ENCODE measurements at regions not wholly inside any gene's neighbourhood (a gene's known extent, or its start where the extent isn't known, plus 50 kb on each side); places are given as distances from the start of the nearest gene placed in this dataset.

- H3K9me2 ChIP-seq (replicated peaks; ENCODE audit: insufficient read depth), result no peaks in the 10 kb centered on the region
- no peaks in the 10 kb centered on the region for H3K79me2 ChIP-seq
- no peak for TF ChIP-seq EZH2 (IDR thresholded peaks at IDR 0.05; ENCODE audit: borderline replicate concordance)
- no peak overlapping the region for H3K4me2 ChIP-seq
- no peak for DNase-seq (ENCODE audit: low spot score)
- no peaks in the 10 kb centered on the region for H3K27me3 ChIP-seq
- no peaks in the 10 kb centered on the region for H3K4me1 ChIP-seq (ENCODE audit: insufficient read depth)
- H4K20me1 ChIP-seq (ENCODE audit: insufficient read depth, poor library complexity, severe bottlenecking), result no peaks in the 10 kb centered on the region
- H3K4me3 ChIP-seq, result no peak overlapping the region
- no peaks in the 10 kb centered on the region for H3K36me3 ChIP-seq (replicated peaks; ENCODE audit: insufficient read depth, low read depth)
- H3K9me3 ChIP-seq (ENCODE audit: low read depth), result no peaks in the 10 kb centered on the region
- H2AFZ ChIP-seq, result no peak overlapping the region
- H3K27ac ChIP-seq, result no peak overlapping the region
- 93% methylated on average over 9 of the region's 9 CpGs for whole genome bisulfite sequencing (ENCODE audit: low lambda C conversion rate, missing lambda C conversion rate)
Observed at GRCh38 chr2:2546046-2546445, 215.0 kb upstream of the MYT1L start.

- Histone ChIP-seq H3K4me2 (peak overlapping the region; percentile 59), H3K27me3 (no peaks in the 10 kb centered on the region), H3K4me1 (ENCODE audit: insufficient read depth) (no peaks in the 10 kb centered on the region), H3K9me2 (replicated peaks; ENCODE audit: insufficient read depth) (no peaks in the 10 kb centered on the region), H2AFZ (peak overlapping the region; percentile 0), H3K9me3 (ENCODE audit: low read depth) (no peaks in the 10 kb centered on the region), H3K4me3 (no peak overlapping the region), H3K79me2 (no peaks in the 10 kb centered on the region), H3K36me3 (replicated peaks; ENCODE audit: insufficient read depth, low read depth) (no peaks in the 10 kb centered on the region), H3K27ac (no peak overlapping the region), H4K20me1 (ENCODE audit: insufficient read depth, poor library complexity, severe bottlenecking) (no peaks in the 10 kb centered on the region)
- WGBS (ENCODE audit: low lambda C conversion rate, missing lambda C conversion rate), result 70% methylated on average over 25 of the region's 25 CpGs
- DNase-seq (ENCODE audit: low spot score), result no peak
- no peak for TF ChIP-seq EZH2 (IDR thresholded peaks at IDR 0.05; ENCODE audit: borderline replicate concordance)
- no peak for TF ChIP-seq CTCF (IDR thresholded peaks at IDR 0.05; ENCODE audit: poor library complexity)
- no peak for TF ChIP-seq EZH2phosphoT487 (IDR thresholded peaks at IDR 0.05; ENCODE audit: low read depth, severe bottlenecking, unreplicated experiment)
Observed at GRCh38 chr2:2542966-2543611, 212.0 kb upstream of the MYT1L start.

GRCh38 chr2:2542316-2542715 lies 211.2 kb upstream of the MYT1L start:
- no peaks in the 10 kb centered on the region for H3K36me3 ChIP-seq (replicated peaks; ENCODE audit: insufficient read depth, low read depth)
- no peak for DNase-seq (ENCODE audit: low spot score)
- TF ChIP-seq CTCF (IDR thresholded peaks at IDR 0.05; ENCODE audit: poor library complexity) (no peak), EZH2 (IDR thresholded peaks at IDR 0.05; ENCODE audit: borderline replicate concordance) (no peak), EZH2phosphoT487 (IDR thresholded peaks at IDR 0.05; ENCODE audit: low read depth, severe bottlenecking, unreplicated experiment) (no peak)
- no peak overlapping the region for H3K4me3 ChIP-seq
- H3K79me2 ChIP-seq, result no peaks in the 10 kb centered on the region
- no peaks in the 10 kb centered on the region for H3K27me3 ChIP-seq
- H3K4me2 ChIP-seq, result no peak overlapping the region
- H3K4me1 ChIP-seq (ENCODE audit: insufficient read depth), result no peaks in the 10 kb centered on the region
- H2AFZ ChIP-seq, result no peak overlapping the region
- WGBS (ENCODE audit: low lambda C conversion rate, missing lambda C conversion rate), result 82% methylated on average over 4 of the region's 4 CpGs
- H3K9me3 ChIP-seq (ENCODE audit: low read depth), result no peaks in the 10 kb centered on the region
- no peak overlapping the region for H3K27ac ChIP-seq
- H3K9me2 ChIP-seq (replicated peaks; ENCODE audit: insufficient read depth), result no peaks in the 10 kb centered on the region
- no peaks in the 10 kb centered on the region for H4K20me1 ChIP-seq (ENCODE audit: insufficient read depth, poor library complexity, severe bottlenecking)

GRCh38 chr2:2540406-2540805 lies 209.3 kb upstream of the MYT1L start:
- Histone ChIP-seq H3K79me2 (no peaks in the 10 kb centered on the region), H3K4me2 (no peak overlapping the region), H4K20me1 (ENCODE audit: insufficient read depth, poor library complexity, severe bottlenecking) (no peaks in the 10 kb centered on the region), H3K36me3 (replicated peaks; ENCODE audit: insufficient read depth, low read depth) (no peaks in the 10 kb centered on the region), H3K4me3 (no peak overlapping the region), H3K9me2 (replicated peaks; ENCODE audit: insufficient read depth) (no peaks in the 10 kb centered on the region), H3K4me1 (ENCODE audit: insufficient read depth) (no peaks in the 10 kb centered on the region), H2AFZ (no peak overlapping the region), H3K27me3 (no peaks in the 10 kb centered on the region), H3K9me3 (ENCODE audit: low read depth) (no peaks in the 10 kb centered on the region), H3K27ac (no peak overlapping the region)
- DNase-seq (ENCODE audit: low spot score), result no peak
- WGBS (ENCODE audit: low lambda C conversion rate, missing lambda C conversion rate), result 88% methylated on average over 9 of the region's 9 CpGs
- no peak for TF ChIP-seq EZH2 (IDR thresholded peaks at IDR 0.05; ENCODE audit: borderline replicate concordance)
- TF ChIP-seq EZH2phosphoT487 (IDR thresholded peaks at IDR 0.05; ENCODE audit: low read depth, severe bottlenecking, unreplicated experiment), result no peak
- TF ChIP-seq CTCF (IDR thresholded peaks at IDR 0.05; ENCODE audit: poor library complexity), result no peak
